B cell (primary cell): ENCODE measurements at regions not wholly inside any gene's neighbourhood (a gene's known extent, or its start where the extent isn't known, plus 50 kb on each side); places are given as distances from the start of the nearest gene placed in this dataset.
"Not testable (repeated sequence)": the region's sequence is repeated elsewhere in the genome, so short reads cannot be mapped to it uniquely, and the experiment has no call there.

Source experiments
- CTCF ChIP-seq: fragments of 200-600 bp; IDR thresholded peaks from one replicate; pipeline ENCODE4 v1.8.0; 2022; ENCODE audit warnings: antibody characterized with exemption, mild to moderate bottlenecking
- EZH2 ChIP-seq: IDR thresholded peaks from 2 replicates; pipeline ENCODE4 v1.6.1; 2012; ENCODE audit warnings: borderline replicate concordance, low read depth, mild to moderate bottlenecking, moderate library complexity, low read length; ENCODE audit not compliant: insufficient read depth, poor library complexity, severe bottlenecking

DNA sequence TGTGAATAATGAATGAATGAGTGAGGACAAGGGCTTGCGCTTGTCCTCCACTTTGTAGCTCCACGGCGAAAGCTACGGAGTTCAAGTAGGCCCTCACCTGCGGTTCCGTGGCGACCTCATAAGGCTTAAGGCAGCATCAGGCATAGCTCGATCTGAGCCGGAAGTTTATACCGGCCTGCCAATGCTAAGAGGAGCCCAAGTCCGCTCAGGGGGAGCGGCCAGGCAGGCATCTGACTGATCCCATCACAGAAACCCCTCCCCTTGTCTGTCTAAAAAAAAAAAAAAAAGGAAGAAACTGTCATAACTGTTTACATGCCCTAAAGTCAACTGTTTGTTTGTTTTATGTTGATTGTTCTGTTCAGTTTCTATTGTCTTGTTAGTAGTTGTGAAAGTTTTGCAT lies 124.4 kb upstream of the KRTAP5-11 start:
- TF ChIP-seq CTCF, EZH2: not testable (repeated sequence)
